Activated naive CD8-positive, alpha-beta T cell (primary cell): ENCODE measurements at regions not wholly inside any gene's neighbourhood (a gene's known extent, or its start where the extent isn't known, plus 50 kb on each side); places are given as distances from the start of the nearest gene placed in this dataset.

Experiments used
- H3K27ac Mint-ChIP-seq: one replicate; pipeline ENCODE4 v1.8.0; 2021; ENCODE audit warnings: mixed read lengths
- H3K27me3 Mint-ChIP-seq: one replicate; pipeline ENCODE4 v1.8.0; 2021; ENCODE audit warnings: mixed read lengths
- H3K36me3 Mint-ChIP-seq: one replicate; pipeline ENCODE4 v1.8.0; 2021; ENCODE audit warnings: mixed read lengths
- H3K4me1 Mint-ChIP-seq: one replicate; pipeline ENCODE4 v1.8.0; 2021; ENCODE audit warnings: low read depth, mixed read lengths
- H3K4me3 Mint-ChIP-seq: one replicate; pipeline ENCODE4 v1.8.0; 2021; ENCODE audit warnings: mild to moderate bottlenecking, mixed read lengths
- H3K9me3 Mint-ChIP-seq: one replicate; pipeline ENCODE4 v1.8.0; 2021; ENCODE audit warnings: low read depth, mixed read lengths

DNA sequence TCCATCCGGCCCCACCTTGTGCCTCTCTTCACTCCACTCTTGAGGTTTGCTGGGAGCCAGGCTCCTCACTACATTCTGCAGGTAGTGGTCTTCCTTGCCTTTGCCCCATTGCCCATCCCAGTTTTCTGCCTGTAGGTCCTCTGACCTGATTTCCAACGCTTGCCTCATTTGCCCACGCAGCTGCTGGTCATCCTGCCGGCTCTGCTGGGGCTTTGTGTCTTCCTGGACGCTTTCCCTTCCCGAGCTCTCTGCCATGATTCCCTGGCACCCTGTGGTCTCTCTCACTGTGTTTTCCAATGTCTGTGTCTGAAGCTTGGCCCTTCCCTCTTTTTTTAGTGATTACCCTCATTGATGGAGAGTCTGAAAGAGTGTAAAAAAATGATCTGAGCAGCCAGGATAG lies 451.6 kb downstream of the UTRN start:
- H3K27me3 Mint-ChIP-seq = no peaks in the 10 kb centered on the region
- H3K36me3 Mint-ChIP-seq = peaks cover 28% of the 10 kb centered on the region
- no peaks in the 10 kb centered on the region for H3K9me3 Mint-ChIP-seq
- no peak overlapping the region for H3K4me3 Mint-ChIP-seq
- H3K4me1 Mint-ChIP-seq = no peaks in the 10 kb centered on the region
- H3K27ac Mint-ChIP-seq = no peak overlapping the region

DNA sequence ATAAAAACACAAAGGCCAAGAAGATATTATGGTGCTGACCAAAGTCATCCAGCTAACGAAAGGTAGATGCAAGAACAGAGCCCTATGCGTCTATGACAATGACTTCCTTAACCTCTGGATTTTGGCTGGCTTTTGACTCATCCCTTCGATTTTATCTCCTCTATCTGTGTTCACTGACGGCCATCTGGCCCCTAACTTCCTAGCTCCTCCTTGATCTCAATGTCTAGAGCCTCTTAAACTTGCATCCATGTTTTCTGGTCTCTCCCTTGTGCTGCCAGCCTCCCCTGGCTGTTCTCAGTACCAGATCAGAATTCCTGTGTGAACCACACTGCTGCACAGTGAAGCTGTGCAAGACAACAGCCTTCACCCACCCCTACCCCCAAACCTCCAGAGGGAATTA lies 452.9 kb downstream of the UTRN start:
- Mint-ChIP-seq H3K36me3 (peaks cover 26% of the 10 kb centered on the region), H3K27me3 (no peaks in the 10 kb centered on the region), H3K9me3 (no peaks in the 10 kb centered on the region), H3K4me3 (no peak overlapping the region), H3K27ac (no peak overlapping the region), H3K4me1 (no peaks in the 10 kb centered on the region)

DNA sequence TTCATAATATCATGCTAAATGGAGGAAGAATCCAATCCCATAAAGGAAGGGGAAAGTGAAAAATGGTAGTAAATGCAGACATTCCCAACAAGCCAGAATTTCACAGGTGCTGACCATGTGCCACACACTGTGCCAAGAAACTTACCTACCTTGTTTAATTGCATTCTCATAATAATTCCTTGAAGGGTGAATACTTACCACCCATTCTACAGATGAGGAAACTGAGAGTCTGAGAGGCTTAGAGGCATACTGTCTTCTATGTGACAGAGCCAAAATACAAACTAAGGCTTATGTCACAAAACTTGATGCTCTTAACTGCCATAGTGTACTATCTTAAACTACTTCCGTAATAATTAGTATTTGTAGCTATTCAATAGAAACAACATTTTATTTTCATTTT lies 454.7 kb downstream of the UTRN start:
- Mint-ChIP-seq H3K4me1 (no peaks in the 10 kb centered on the region), H3K36me3 (peaks cover 15% of the 10 kb centered on the region), H3K4me3 (no peak overlapping the region), H3K27ac (no peak overlapping the region), H3K9me3 (no peaks in the 10 kb centered on the region), H3K27me3 (no peaks in the 10 kb centered on the region)

DNA sequence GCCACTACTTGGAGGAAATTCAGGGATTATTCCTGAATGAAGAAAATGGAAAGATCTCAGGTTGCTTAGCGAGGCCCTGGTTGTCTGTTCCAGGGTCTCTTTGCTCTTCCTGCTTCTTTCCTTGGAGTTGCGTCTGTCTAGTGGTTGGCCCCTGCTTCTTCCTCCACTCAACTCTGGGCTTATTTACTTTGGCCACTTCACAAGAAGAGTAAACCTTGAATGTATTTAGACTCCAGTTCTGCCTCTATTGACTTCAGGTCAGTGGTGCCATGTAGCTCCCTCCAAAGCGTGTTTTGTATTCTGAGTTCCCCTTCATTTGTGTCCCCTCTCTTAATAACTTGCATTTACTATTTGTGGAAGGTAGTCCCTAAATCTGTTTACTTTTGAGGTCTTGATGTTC lies 456.5 kb downstream of the UTRN start:
- Mint-ChIP-seq H3K36me3 (peaks cover 9% of the 10 kb centered on the region), H3K27ac (no peak overlapping the region), H3K9me3 (no peaks in the 10 kb centered on the region), H3K27me3 (no peaks in the 10 kb centered on the region), H3K4me3 (no peak overlapping the region), H3K4me1 (no peaks in the 10 kb centered on the region)

DNA sequence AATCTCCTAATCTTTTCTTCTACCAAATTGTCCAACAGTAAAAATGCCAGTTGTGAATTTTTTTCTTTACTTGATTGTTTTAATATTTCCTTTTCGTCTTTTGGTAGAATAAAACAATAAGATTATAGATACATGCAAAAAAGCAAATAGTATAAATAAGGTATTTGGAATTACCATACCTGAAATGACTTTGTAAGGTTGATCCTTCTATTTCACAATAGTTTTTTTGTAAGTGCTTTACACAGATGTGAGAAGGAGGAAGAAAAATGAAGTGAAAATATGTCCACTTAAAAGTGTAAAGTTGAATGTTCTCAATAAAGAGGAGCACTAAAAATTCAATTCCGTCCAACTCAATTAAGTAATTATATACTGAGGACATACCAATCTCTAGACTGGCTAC lies 457.6 kb downstream of the UTRN start:
- Mint-ChIP-seq H3K9me3 (no peaks in the 10 kb centered on the region), H3K36me3 (peaks cover 3% of the 10 kb centered on the region), H3K27ac (no peak overlapping the region), H3K4me1 (peaks cover 3% of the 10 kb centered on the region), H3K4me3 (no peak overlapping the region), H3K27me3 (no peaks in the 10 kb centered on the region)

DNA sequence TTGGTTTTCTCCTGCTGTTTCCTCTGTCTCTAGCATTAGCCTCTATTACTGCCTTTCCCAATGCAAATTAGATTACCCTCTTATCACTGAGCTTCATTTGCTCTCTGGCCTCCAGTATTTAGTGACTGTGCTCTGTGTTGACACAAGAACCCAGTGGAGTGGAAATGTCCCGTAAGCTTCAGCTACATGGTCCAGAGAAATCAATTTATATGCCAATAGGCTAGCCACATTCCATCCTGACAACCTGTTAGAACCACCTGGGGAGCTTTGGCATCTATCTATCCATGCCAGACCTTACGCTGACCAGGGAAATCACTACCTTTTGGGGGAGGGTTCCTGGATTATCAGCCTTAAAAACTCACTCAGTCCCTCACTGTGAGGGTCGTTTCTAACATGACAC lies 459.6 kb downstream of the UTRN start:
- no peak overlapping the region for H3K4me3 Mint-ChIP-seq
- peaks cover 3% of the 10 kb centered on the region for H3K4me1 Mint-ChIP-seq
- H3K9me3 Mint-ChIP-seq = no peaks in the 10 kb centered on the region
- H3K27me3 Mint-ChIP-seq = no peaks in the 10 kb centered on the region
- no peak overlapping the region for H3K27ac Mint-ChIP-seq
- peaks cover 7% of the 10 kb centered on the region for H3K36me3 Mint-ChIP-seq

DNA sequence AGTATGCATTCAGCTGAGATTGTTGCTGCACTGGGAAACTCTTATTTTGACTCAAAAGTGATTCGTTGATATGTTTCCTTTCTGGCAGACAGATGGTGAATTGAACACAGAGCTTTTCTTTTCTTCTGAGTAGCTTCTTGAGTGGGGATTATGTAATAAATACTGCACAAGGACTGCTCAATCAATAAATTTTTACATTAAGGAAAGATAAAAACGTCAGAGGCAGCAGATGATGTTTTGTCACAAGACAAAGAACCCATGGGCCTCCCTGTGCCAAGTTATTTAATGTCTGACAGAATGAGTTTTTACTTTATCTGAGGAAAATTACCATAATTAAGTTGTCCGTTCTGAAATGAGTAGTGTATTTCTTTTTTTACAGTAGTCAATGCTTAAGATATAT lies 460.3 kb downstream of the UTRN start:
- Mint-ChIP-seq H3K4me1 (peaks cover 3% of the 10 kb centered on the region), H3K36me3 (peaks cover 9% of the 10 kb centered on the region), H3K4me3 (no peak overlapping the region), H3K27me3 (no peaks in the 10 kb centered on the region), H3K27ac (no peak overlapping the region), H3K9me3 (no peaks in the 10 kb centered on the region)

DNA sequence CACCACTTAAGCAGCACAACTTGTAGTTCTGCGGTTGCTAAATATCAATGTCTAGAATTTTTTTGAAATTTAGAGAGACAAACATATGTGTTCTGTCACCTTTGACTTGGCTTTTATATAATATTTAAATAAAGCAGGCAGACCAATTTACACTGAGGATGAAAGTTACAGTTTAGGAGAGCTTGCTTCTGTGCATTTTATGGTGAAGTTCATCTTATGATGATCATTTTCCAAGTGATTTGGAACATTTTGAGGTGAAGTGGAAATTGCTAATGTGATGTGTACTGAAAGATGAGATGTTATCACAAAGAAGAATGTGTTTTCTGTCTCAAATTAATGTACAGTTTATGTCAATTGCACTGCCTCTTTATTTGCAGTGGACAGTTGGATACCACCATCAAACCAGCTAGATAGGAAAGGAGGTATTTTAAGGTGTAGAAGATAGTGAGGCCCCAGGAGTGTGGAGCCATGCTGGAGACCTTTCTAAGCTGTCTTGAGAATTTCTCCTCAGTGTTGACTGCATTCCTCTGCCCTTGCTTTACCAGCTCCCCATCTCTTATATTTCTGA lies 461.9 kb downstream of the UTRN start:
- H3K4me1 Mint-ChIP-seq = peaks cover 3% of the 10 kb centered on the region
- no peaks in the 10 kb centered on the region for H3K9me3 Mint-ChIP-seq
- peaks cover 10% of the 10 kb centered on the region for H3K36me3 Mint-ChIP-seq
- no peak overlapping the region for H3K4me3 Mint-ChIP-seq
- no peak overlapping the region for H3K27ac Mint-ChIP-seq
- H3K27me3 Mint-ChIP-seq = no peaks in the 10 kb centered on the region

DNA sequence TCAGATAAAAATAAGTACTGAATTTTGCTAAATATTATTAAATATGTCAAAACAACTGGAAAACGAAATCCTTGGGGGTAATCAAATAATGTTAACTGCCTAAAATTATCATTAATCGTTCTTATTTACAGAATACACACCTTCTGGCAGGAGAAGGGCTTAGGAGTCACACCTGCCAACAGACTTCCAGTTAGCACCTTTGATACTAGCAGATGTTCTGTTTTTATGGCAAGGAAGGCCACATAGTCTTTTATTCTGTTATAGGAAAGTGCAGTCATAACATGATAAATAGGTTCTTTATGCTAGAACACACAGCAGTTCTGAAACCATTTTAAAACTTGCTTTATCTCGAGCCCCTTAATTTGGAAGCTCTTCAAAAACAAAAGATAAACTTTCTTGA lies 464.1 kb downstream of the UTRN start:
- Mint-ChIP-seq H3K27ac (no peak overlapping the region), H3K4me3 (no peak overlapping the region), H3K27me3 (no peaks in the 10 kb centered on the region), H3K9me3 (no peaks in the 10 kb centered on the region), H3K4me1 (peaks cover 3% of the 10 kb centered on the region), H3K36me3 (peaks cover 15% of the 10 kb centered on the region)

DNA sequence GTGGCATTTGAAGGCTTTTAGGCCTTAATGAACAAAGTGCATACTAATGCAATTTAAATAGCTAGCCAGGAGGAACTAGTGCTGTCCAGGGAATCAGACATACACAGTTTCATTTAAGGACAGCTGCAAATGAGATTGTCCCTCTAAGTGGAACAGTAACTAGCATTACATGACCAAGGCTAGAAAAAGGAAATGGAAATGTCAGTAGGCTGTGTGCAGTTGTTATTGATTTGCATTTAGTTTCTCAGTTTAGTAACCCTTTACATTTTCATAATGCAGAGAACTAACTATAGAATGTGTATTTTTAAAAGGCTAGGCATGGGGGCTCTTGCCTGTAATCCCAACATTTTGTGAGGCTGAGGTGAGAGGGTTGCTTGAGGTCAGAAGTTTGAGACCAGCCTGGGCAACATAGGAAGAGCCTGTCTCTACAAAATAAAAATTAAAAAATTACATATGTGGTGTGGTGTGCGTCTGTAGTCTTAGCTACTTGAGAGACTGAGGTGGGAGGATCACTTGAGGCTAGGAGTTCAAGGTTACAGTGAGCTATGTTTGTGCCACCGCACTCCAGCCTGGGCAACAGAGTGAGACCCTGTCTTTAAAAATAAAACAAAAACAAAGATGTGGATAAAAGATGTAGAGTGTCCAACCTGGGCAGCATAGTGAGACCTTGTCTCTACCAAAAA lies 468.0 kb downstream of the UTRN start:
- peaks cover 22% of the 10 kb centered on the region for H3K36me3 Mint-ChIP-seq
- H3K27ac Mint-ChIP-seq = no peak overlapping the region
- no peaks in the 10 kb centered on the region for H3K9me3 Mint-ChIP-seq

DNA sequence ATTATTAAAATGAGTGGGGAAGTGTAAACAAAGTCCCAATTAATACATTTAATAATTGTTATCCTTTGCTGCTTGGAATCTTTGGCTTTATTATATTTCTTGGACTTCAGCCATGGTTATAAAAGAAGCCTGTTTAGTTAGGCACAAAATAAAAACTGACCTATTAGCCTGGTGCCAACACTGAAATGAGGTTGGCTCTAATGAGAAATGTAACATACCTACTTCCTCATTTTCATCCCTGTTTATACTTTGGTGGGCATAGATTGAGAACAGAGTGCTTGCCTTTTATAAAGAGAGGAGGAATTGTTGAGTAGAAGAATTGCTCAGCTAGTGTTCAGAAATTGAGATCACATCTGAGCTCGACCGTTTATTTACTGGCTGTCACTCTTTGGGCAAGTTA lies 471.3 kb downstream of the UTRN start:
- H3K9me3 Mint-ChIP-seq = no peaks in the 10 kb centered on the region
- no peak overlapping the region for H3K27ac Mint-ChIP-seq
- no peaks in the 10 kb centered on the region for H3K4me1 Mint-ChIP-seq
- H3K4me3 Mint-ChIP-seq = no peak overlapping the region
- H3K27me3 Mint-ChIP-seq = no peaks in the 10 kb centered on the region
- peaks cover 20% of the 10 kb centered on the region for H3K36me3 Mint-ChIP-seq

More for the DNA sequence above, 468.0 kb downstream of the UTRN start:
- Mint-ChIP-seq H3K4me1 (no peaks in the 10 kb centered on the region), H3K27me3 (no peaks in the 10 kb centered on the region), H3K4me3 (no peak overlapping the region)

DNA sequence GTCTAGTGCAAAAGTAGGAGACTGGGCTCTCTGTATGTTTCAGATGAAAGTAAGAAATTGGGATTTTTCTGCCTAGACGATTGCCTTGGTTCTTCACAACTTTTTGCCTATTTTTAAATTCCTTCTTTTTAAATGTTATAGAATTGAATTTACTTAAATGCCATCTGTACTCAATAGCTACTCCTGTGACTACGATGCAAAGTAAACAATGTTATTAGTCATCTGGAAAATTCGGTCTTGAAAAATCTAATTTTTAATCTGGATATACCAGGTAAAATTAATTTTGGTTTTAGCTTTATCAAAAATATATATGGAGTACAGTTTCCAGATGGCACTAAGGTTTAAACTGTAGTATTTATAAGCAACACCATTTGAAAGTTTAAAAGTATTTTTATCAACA lies 472.2 kb downstream of the UTRN start:
- H3K36me3 Mint-ChIP-seq = peaks cover 22% of the 10 kb centered on the region
- H3K27me3 Mint-ChIP-seq = no peaks in the 10 kb centered on the region
- H3K27ac Mint-ChIP-seq = no peak overlapping the region
- no peak overlapping the region for H3K4me3 Mint-ChIP-seq
- H3K4me1 Mint-ChIP-seq = no peaks in the 10 kb centered on the region
- no peaks in the 10 kb centered on the region for H3K9me3 Mint-ChIP-seq

DNA sequence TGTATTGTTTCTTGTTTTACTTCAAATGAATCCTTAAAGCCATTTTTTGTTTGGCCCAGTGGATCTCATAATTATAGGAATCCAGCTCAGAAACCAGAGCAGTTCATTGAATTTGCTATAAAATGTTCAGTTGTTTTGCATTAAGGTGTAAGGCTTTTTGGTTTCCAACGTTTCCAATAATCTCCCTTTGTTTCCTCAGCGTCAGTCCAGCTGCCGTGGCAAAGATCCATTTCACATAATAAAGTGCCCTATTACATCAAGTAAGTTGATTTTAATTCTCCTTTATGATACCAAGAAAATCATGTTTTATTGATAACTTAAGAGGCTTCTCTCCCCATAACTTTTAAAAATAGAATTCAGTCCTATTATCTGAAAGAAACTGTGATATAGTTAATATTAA lies 472.6 kb downstream of the UTRN start:
- no peaks in the 10 kb centered on the region for H3K4me1 Mint-ChIP-seq
- no peaks in the 10 kb centered on the region for H3K9me3 Mint-ChIP-seq
- no peaks in the 10 kb centered on the region for H3K27me3 Mint-ChIP-seq
- H3K4me3 Mint-ChIP-seq = no peak overlapping the region
- no peak overlapping the region for H3K27ac Mint-ChIP-seq
- H3K36me3 Mint-ChIP-seq = peaks cover 22% of the 10 kb centered on the region

DNA sequence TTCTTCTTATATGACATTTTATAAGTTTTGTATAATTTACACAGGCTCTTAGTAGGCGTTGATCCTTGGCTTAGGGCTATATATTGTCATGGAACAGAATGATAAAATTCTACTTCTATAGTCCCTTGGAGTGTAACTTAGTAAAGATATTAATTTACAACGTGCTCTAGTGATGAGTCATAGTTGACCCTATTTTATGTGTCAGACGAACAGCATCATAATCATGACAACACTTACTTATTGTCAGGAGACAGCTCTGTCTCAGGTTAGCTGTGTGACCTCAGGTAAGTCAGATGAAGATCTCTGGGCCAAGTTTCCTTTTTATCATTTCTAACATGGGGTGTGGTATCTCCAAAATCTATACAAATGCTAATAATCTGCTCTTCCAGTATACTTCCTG lies 473.5 kb downstream of the UTRN start:
- Mint-ChIP-seq H3K27ac (no peak overlapping the region), H3K4me1 (no peaks in the 10 kb centered on the region), H3K4me3 (no peak overlapping the region)

DNA sequence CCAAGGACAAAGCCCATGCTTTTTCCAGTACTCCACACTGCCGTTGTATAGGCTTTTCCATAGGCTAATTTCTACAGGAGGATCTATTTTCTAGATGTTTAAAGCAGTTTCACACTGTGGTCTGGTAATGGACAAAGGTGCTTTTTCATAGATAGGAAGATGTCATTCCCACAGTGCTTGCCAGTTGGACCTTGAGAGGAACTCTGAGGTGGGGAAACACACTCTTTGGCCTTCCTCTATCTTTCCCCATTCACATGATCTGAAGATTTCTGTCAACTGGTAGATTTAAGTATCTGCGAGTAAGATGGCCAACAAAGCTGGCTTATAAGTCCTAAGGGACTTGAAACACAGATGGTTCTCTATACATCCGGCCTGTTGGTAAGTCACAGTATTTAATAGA lies 477.3 kb downstream of the UTRN start:
- Mint-ChIP-seq H3K4me1 (no peaks in the 10 kb centered on the region), H3K27me3 (no peaks in the 10 kb centered on the region), H3K36me3 (peaks cover 11% of the 10 kb centered on the region), H3K27ac (no peak overlapping the region), H3K4me3 (no peak overlapping the region), H3K9me3 (no peaks in the 10 kb centered on the region)

More for the DNA sequence above, 473.5 kb downstream of the UTRN start:
- H3K36me3 Mint-ChIP-seq = peaks cover 22% of the 10 kb centered on the region
- no peaks in the 10 kb centered on the region for H3K9me3 Mint-ChIP-seq
- no peaks in the 10 kb centered on the region for H3K27me3 Mint-ChIP-seq

DNA sequence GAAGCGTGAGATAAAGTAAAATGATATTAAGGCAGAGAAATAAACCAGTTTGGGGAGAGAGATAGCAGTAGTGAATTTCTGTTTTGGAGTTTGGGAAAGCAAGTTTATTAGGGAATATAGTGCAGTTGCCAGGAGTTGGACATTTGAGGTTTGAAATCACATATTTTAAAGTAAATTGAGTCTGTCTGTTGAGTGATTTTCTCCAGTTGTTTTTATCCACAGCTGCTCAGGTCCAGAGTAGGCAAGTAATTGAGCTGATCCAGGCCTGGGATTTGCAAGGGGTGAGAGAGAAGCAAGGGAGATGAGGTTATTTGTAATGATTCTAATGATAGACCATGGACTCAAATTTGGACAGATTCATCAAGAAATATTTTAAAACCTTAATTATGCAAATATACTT lies 481.9 kb downstream of the UTRN start:
- peaks cover 1% of the 10 kb centered on the region for H3K4me1 Mint-ChIP-seq
- H3K36me3 Mint-ChIP-seq = peaks cover 4% of the 10 kb centered on the region
- no peak overlapping the region for H3K27ac Mint-ChIP-seq
- H3K4me3 Mint-ChIP-seq = no peak overlapping the region
- no peaks in the 10 kb centered on the region for H3K27me3 Mint-ChIP-seq
- H3K9me3 Mint-ChIP-seq = no peaks in the 10 kb centered on the region
